H1 (cell line): ENCODE measurements at regions not wholly inside any gene's neighbourhood (a gene's known extent, or its start where the extent isn't known, plus 50 kb on each side); places are given as distances from the start of the nearest gene placed in this dataset.

ENCODE experiments used
- BACH1 ChIP-seq: IDR thresholded peaks from 2 replicates; pipeline ENCODE4 v1.6.1; 2012; ENCODE audit warnings: low read length, improper control_type of control experiment
- CREB1 ChIP-seq: IDR thresholded peaks from 2 replicates; pipeline ENCODE4 v1.6.1; 2012; ENCODE audit warnings: inconsistent platforms
- EP300 ChIP-seq, 2 experiments: IDR thresholded peaks; 1 replicate in 1 of 2; 2 replicates in 1 of 2; pipeline ENCODE4 v1.6.1; 2011 to 2012; ENCODE audit warnings: low read depth in 2 of 2, low read length in 2 of 2, mild to moderate bottlenecking in 2 of 2, borderline replicate concordance in 1 of 2, inconsistent platforms in 1 of 2, moderate library complexity in 1 of 2
- EZH2 ChIP-seq: fragments of 200-600 bp; sonication (generic); IDR thresholded peaks from 2 replicates; pipeline ENCODE4 v1.7.1; 2012; ENCODE audit warnings: low read depth, mild to moderate bottlenecking, moderate library complexity, low read length, inconsistent platforms; ENCODE audit not compliant: severe bottlenecking
- POLR2A ChIP-seq, 2 experiments: IDR thresholded peaks; 1 replicate in 1 of 2; 2 replicates in 1 of 2; pipeline ENCODE4 v1.6.1; 2011; ENCODE audit warnings: low read depth in 2 of 2, low read length in 2 of 2, mild to moderate bottlenecking in 2 of 2; ENCODE audit errors: control extremely low read depth in 1 of 2
- SP1 ChIP-seq: IDR thresholded peaks from 2 replicates; pipeline ENCODE4 v1.6.1; 2011; ENCODE audit warnings: low read depth, low read length
- TAF1 ChIP-seq: IDR thresholded peaks from 2 replicates; pipeline ENCODE4 v1.6.1; 2011; ENCODE audit warnings: mild to moderate bottlenecking, low read depth, low read length
- YY1 ChIP-seq: IDR thresholded peaks from 2 replicates; pipeline ENCODE4 v1.6.1; 2011; ENCODE audit warnings: low read depth, mild to moderate bottlenecking, low read length
- TF ChIP-seq, protein P1 (sequence below), 3 experiments: IDR thresholded peaks; 1 replicate in 2 of 3; 2 replicates in 1 of 3; pipeline versions ENCODE4 v1.5.1 to v1.6.1; 2011; ENCODE audit warnings: low read length in 3 of 3, mild to moderate bottlenecking in 3 of 3, inconsistent platforms in 2 of 3, low read depth in 1 of 3, moderate library complexity in 1 of 3; ENCODE audit not compliant: insufficient read depth in 1 of 3; ENCODE audit errors: control extremely low read depth in 1 of 3
- TF ChIP-seq, protein P2 (sequence below): IDR thresholded peaks from 2 replicates; pipeline ENCODE4 v1.6.1; 2011; ENCODE audit warnings: low read length, improper control_type of control experiment

DNA sequence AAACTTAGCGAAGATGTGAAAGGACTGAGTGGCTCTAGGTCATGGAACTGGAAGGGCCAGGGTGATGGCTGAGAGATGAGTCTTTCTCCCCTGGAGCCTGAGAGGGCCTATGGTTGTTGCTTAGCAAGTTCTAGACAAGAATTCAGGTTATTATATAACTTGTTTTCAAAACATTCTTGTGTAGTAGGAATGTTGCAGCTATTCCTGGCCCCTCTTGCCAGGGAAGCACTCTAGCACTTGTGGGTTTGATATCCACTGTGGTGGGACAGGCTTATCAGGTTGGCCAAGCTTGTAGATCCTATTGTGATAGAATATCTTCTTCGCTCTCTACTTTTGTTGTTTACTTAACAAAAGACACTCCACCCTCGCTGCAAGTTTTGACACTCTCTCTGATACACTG lies 211.8 kb upstream of the CITED2 start:
- TF ChIP-seq, protein P1, sequence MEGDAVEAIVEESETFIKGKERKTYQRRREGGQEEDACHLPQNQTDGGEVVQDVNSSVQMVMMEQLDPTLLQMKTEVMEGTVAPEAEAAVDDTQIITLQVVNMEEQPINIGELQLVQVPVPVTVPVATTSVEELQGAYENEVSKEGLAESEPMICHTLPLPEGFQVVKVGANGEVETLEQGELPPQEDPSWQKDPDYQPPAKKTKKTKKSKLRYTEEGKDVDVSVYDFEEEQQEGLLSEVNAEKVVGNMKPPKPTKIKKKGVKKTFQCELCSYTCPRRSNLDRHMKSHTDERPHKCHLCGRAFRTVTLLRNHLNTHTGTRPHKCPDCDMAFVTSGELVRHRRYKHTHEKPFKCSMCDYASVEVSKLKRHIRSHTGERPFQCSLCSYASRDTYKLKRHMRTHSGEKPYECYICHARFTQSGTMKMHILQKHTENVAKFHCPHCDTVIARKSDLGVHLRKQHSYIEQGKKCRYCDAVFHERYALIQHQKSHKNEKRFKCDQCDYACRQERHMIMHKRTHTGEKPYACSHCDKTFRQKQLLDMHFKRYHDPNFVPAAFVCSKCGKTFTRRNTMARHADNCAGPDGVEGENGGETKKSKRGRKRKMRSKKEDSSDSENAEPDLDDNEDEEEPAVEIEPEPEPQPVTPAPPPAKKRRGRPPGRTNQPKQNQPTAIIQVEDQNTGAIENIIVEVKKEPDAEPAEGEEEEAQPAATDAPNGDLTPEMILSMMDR (IDR thresholded peaks at IDR 0.05; ENCODE audit: control extremely low read depth in 1 of 3, insufficient read depth in 1 of 3, low read depth in 1 of 3, low read length in 3 of 3), result no peak
- TF ChIP-seq POLR2A (IDR thresholded peaks at IDR 0.05; ENCODE audit: control extremely low read depth in 1 of 2, low read depth in 2 of 2, low read length in 2 of 2) (no peak), YY1 (no peak), TAF1 (no peak), BACH1 (no peak), SP1 (no peak), CREB1 (no peak), EP300 (IDR thresholded peaks at IDR 0.05; ENCODE audit: borderline replicate concordance in 1 of 2, low read depth in 2 of 2, low read length in 2 of 2) (no peak), EZH2 (no peak)
- TF ChIP-seq, protein P2, sequence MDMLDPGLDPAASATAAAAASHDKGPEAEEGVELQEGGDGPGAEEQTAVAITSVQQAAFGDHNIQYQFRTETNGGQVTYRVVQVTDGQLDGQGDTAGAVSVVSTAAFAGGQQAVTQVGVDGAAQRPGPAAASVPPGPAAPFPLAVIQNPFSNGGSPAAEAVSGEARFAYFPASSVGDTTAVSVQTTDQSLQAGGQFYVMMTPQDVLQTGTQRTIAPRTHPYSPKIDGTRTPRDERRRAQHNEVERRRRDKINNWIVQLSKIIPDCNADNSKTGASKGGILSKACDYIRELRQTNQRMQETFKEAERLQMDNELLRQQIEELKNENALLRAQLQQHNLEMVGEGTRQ, result no peak
